ENCODE measurements at regions not wholly inside any gene's neighbourhood (a gene's known extent, or its start where the extent isn't known, plus 50 kb on each side); places are given as distances from the start of the nearest gene placed in this dataset.

- no peak overlapping the region for H3K27ac ChIP-seq
- intact Hi-C loops (cut with DNase I; ENCODE audit: low total_unique reads), result no loop called here
- no peaks in the 10 kb centered on the region for H3K9me3 ChIP-seq
- H3K4me3 ChIP-seq, result no peak overlapping the region
- no peak for DNase-seq
- H3K27me3 ChIP-seq, result no peaks in the 10 kb centered on the region
- H3K36me3 ChIP-seq, result no peaks in the 10 kb centered on the region
- no peaks in the 10 kb centered on the region for H3K4me1 ChIP-seq
- TF ChIP-seq POLR2A (IDR thresholded peaks at IDR 0.05) (no peak), CTCF (IDR thresholded peaks at IDR 0.05) (no peak)
These were observed 116.0 kb upstream of the SYT13 start for GRCh38 chr11:45402049-45402630.

- no peak for TF ChIP-seq POLR2A (IDR thresholded peaks at IDR 0.05)
- TF ChIP-seq CTCF (IDR thresholded peaks at IDR 0.05), result no peak
- no peaks in the 10 kb centered on the region for H3K36me3 ChIP-seq
- H3K9me3 ChIP-seq, result no peaks in the 10 kb centered on the region
- H3K27me3 ChIP-seq, result no peaks in the 10 kb centered on the region
- no peak overlapping the region for H3K4me3 ChIP-seq
- DNase-seq, result no peak
- H3K4me1 ChIP-seq, result no peaks in the 10 kb centered on the region
- intact Hi-C loops (cut with DNase I; ENCODE audit: low total_unique reads), result no loop called here
- H3K27ac ChIP-seq, result no peak overlapping the region
These were observed 114.5 kb upstream of the SYT13 start for GRCh38 chr11:45400591-45400990.

GRCh38 chr11:45399166-45399565, 113.0 kb upstream of the SYT13 start:
- intact Hi-C loops (cut with DNase I; ENCODE audit: low total_unique reads), result no loop called here
- no peaks in the 10 kb centered on the region for H3K27me3 ChIP-seq
- H3K4me1 ChIP-seq, result no peaks in the 10 kb centered on the region
- H3K9me3 ChIP-seq, result no peaks in the 10 kb centered on the region
- H3K36me3 ChIP-seq, result no peaks in the 10 kb centered on the region
- no peak for TF ChIP-seq CTCF (IDR thresholded peaks at IDR 0.05)
- no peak for TF ChIP-seq POLR2A (IDR thresholded peaks at IDR 0.05)
- no peak for DNase-seq
- H3K27ac ChIP-seq, result no peak overlapping the region
- no peak overlapping the region for H3K4me3 ChIP-seq

GRCh38 chr11:45398325-45398724, 112.2 kb upstream of the SYT13 start:
- TF ChIP-seq CTCF (IDR thresholded peaks at IDR 0.05), result no peak
- no peak for TF ChIP-seq POLR2A (IDR thresholded peaks at IDR 0.05)
- no peak for DNase-seq
- H3K4me3 ChIP-seq, result no peak overlapping the region
- no peaks in the 10 kb centered on the region for H3K4me1 ChIP-seq
- H3K9me3 ChIP-seq, result no peaks in the 10 kb centered on the region
- intact Hi-C loops (cut with DNase I; ENCODE audit: low total_unique reads), result no loop called here
- no peaks in the 10 kb centered on the region for H3K27me3 ChIP-seq
- H3K36me3 ChIP-seq, result no peaks in the 10 kb centered on the region
- H3K27ac ChIP-seq, result no peak overlapping the region

GRCh38 chr11:45396394-45396793, 110.3 kb upstream of the SYT13 start:
- DNase-seq, result no peak
- Histone ChIP-seq H3K4me3 (no peak overlapping the region), H3K27ac (no peak overlapping the region), H3K4me1 (no peaks in the 10 kb centered on the region), H3K36me3 (no peaks in the 10 kb centered on the region), H3K9me3 (no peaks in the 10 kb centered on the region), H3K27me3 (no peaks in the 10 kb centered on the region)
- intact Hi-C loops (cut with DNase I; ENCODE audit: low total_unique reads), result no loop called here
- no peak for TF ChIP-seq CTCF (IDR thresholded peaks at IDR 0.05)
- TF ChIP-seq POLR2A (IDR thresholded peaks at IDR 0.05), result no peak

All from uterus (tissue), 3 donors.